DOHH2 (cell line): ENCODE measurements at regions not wholly inside any gene's neighbourhood (a gene's known extent, or its start where the extent isn't known, plus 50 kb on each side); places are given as distances from the start of the nearest gene placed in this dataset.

Source experiments
- H3F3A ChIP-seq: fragments of 200-600 bp; sonication (generic), shearing (Covaris generic); 2 replicates; pipeline ENCODE4 v1.6.0; 2016; ENCODE audit warnings: antibody characterized with exemption, mild to moderate bottlenecking; ENCODE audit not compliant: control insufficient read depth, insufficient read depth
- H3K27ac ChIP-seq: fragments of 200-600 bp; sonication (generic); 2 replicates; pipeline ENCODE4 v1.5.1; 2014; ENCODE audit warnings: low read depth, mild to moderate bottlenecking, low read length, moderate library complexity
- H3K27me3 ChIP-seq: fragments of 200-600 bp; sonication (generic); 2 replicates; pipeline ENCODE4 v1.6.1; 2014; ENCODE audit warnings: mild to moderate bottlenecking, low read length, mixed read lengths; ENCODE audit not compliant: control insufficient read depth
- H3K36me3 ChIP-seq: fragments of 200-600 bp; sonication (generic); 2 replicates; pipeline ENCODE4 v1.6.1; 2014; ENCODE audit warnings: mild to moderate bottlenecking, low read length, moderate library complexity, mixed read lengths; ENCODE audit not compliant: control insufficient read depth
- H3K4me1 ChIP-seq: fragments of 200-600 bp; sonication (generic); 2 replicates; pipeline ENCODE4 v1.6.1; 2014; ENCODE audit warnings: mild to moderate bottlenecking, low read length, mixed read lengths; ENCODE audit not compliant: control insufficient read depth
- H3K4me2 ChIP-seq: fragments of 200-600 bp; sonication (generic); 2 replicates; pipeline ENCODE4 v1.6.0; 2014; ENCODE audit warnings: mild to moderate bottlenecking, low read length, moderate library complexity
- H3K4me3 ChIP-seq: fragments of 200-600 bp; sonication (generic); 2 replicates; pipeline ENCODE4 v1.5.1; 2014; ENCODE audit warnings: mild to moderate bottlenecking, low read length, mixed read lengths
- H3K79me2 ChIP-seq: fragments of 200-600 bp; sonication (generic); 2 replicates; pipeline ENCODE4 v1.6.1; 2014; ENCODE audit warnings: mild to moderate bottlenecking, low read length, mixed read lengths; ENCODE audit not compliant: control insufficient read depth
- H3K9me2 ChIP-seq: fragments of 200-600 bp; sonication (generic); replicated peaks from 2 replicates; pipeline ENCODE4 v1.6.1; 2014; ENCODE audit warnings: mild to moderate bottlenecking, low read length, mixed read lengths; ENCODE audit not compliant: control insufficient read depth
- H3K9me3 ChIP-seq: fragments of 200-600 bp; sonication (generic); 2 replicates; pipeline ENCODE4 v1.6.1; 2014; ENCODE audit warnings: antibody characterized with exemption, low read length, mixed read lengths; ENCODE audit not compliant: control insufficient read depth, insufficient read depth
- H4K20me1 ChIP-seq: fragments of 200-600 bp; sonication (generic); 2 replicates; pipeline ENCODE4 v1.6.0; 2014; ENCODE audit warnings: low read depth, mild to moderate bottlenecking, antibody characterized with exemption, low read length, moderate library complexity; ENCODE audit not compliant: control insufficient read depth, insufficient read depth
- EZH2phosphoT487 ChIP-seq: fragments of 200-600 bp; sonication (generic); IDR thresholded peaks from 2 replicates; pipeline ENCODE4 v1.6.1; 2017; ENCODE audit warnings: borderline replicate concordance, mild to moderate bottlenecking, antibody characterized with exemption, low read length, moderate library complexity, mixed read lengths
- TF ChIP-seq, protein P1 (sequence below): fragments of 200-600 bp; sonication (generic); IDR thresholded peaks from one replicate; pipeline ENCODE4 v1.5.1; 2014; ENCODE audit warnings: antibody characterized with exemption, mild to moderate bottlenecking, low read depth, low read length; ENCODE audit not compliant: poor library complexity, severe bottlenecking

DNA sequence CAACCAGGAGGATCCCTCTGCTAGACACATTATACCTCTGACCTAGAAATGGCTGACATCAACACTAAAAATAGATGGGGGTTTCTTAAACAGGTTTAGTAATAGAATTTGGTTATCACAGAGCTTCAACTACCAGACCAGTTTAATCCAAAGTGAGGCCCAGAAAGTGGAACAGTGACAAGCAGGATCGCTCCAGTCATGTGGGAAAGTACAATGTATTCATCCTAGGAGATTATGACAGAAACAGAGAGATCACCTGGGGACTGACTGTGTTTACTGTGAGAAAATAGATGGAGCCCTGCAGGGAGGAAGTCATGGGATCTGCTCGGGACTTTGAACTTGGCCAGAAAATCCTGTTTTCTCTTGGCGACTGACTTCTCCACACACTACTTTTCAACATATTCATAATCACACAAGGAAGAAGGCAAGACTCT, 238.7 kb upstream of the SOX4 start:
- no peaks in the 10 kb centered on the region for H3K79me2 ChIP-seq
- no peaks in the 10 kb centered on the region for H3K36me3 ChIP-seq
- H3K27me3 ChIP-seq: no peaks in the 10 kb centered on the region
- no peaks in the 10 kb centered on the region for H3K4me1 ChIP-seq
- no peaks in the 10 kb centered on the region for H3K9me3 ChIP-seq
- no peak overlapping the region for H3K27ac ChIP-seq
- H3K4me2 ChIP-seq: no peak overlapping the region
- H4K20me1 ChIP-seq: no peaks in the 10 kb centered on the region
- no peaks in the 10 kb centered on the region for H3F3A ChIP-seq
- H3K4me3 ChIP-seq: no peak overlapping the region
- no peaks in the 10 kb centered on the region for H3K9me2 ChIP-seq
- TF ChIP-seq, protein P1, sequence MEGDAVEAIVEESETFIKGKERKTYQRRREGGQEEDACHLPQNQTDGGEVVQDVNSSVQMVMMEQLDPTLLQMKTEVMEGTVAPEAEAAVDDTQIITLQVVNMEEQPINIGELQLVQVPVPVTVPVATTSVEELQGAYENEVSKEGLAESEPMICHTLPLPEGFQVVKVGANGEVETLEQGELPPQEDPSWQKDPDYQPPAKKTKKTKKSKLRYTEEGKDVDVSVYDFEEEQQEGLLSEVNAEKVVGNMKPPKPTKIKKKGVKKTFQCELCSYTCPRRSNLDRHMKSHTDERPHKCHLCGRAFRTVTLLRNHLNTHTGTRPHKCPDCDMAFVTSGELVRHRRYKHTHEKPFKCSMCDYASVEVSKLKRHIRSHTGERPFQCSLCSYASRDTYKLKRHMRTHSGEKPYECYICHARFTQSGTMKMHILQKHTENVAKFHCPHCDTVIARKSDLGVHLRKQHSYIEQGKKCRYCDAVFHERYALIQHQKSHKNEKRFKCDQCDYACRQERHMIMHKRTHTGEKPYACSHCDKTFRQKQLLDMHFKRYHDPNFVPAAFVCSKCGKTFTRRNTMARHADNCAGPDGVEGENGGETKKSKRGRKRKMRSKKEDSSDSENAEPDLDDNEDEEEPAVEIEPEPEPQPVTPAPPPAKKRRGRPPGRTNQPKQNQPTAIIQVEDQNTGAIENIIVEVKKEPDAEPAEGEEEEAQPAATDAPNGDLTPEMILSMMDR: no peak
- TF ChIP-seq EZH2phosphoT487: no peak

DNA sequence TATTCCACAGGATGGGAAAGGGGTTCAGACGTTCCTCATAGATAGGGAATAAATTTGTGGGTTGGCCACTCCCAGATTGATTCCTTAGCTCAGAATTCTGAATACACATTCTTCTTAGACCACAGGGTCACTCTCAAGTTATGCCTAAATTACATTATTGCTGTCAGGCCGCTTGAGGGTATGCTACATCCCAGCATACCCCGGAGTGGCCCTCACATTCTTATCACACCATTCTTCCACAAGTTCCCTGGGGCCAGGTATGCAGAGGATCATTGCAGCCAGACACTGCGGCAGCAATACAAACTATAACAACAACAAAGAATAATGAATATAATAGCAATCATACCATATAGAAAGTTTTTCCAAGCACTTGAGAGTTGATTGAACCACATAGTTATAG, 237.9 kb upstream of the SOX4 start:
- no peaks in the 10 kb centered on the region for H3K9me2 ChIP-seq
- no peaks in the 10 kb centered on the region for H4K20me1 ChIP-seq
- no peak overlapping the region for H3K27ac ChIP-seq
- no peaks in the 10 kb centered on the region for H3K79me2 ChIP-seq
- H3F3A ChIP-seq: no peaks in the 10 kb centered on the region
- no peaks in the 10 kb centered on the region for H3K36me3 ChIP-seq
- H3K4me1 ChIP-seq: no peaks in the 10 kb centered on the region
- H3K4me2 ChIP-seq: no peak overlapping the region
- H3K27me3 ChIP-seq: no peaks in the 10 kb centered on the region
- no peak for TF ChIP-seq EZH2phosphoT487
- no peaks in the 10 kb centered on the region for H3K9me3 ChIP-seq
- H3K4me3 ChIP-seq: no peak overlapping the region

DNA sequence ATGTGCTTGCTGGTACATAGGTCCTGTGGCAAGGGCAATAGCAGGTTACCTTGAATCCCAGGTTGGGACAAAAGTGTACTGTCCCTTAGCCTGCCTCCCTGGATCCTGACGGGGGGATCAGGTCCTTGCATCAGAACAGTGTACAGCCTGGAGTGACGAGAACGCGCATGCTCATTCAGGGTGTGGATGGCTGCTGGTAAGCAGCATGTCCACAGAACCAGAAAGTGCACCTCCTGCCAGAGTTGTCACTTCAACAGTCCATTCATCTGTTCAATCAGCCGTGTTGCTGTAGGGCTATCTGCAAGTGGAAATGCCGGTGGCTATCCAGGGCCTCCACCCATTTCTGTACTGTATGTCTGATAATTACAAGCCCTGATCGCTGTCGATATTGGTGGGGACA, 236.3 kb upstream of the SOX4 start:
- H3K79me2 ChIP-seq: no peaks in the 10 kb centered on the region
- no peaks in the 10 kb centered on the region for H3K9me3 ChIP-seq
- TF ChIP-seq, protein P1: no peak
- no peak for TF ChIP-seq EZH2phosphoT487
- no peaks in the 10 kb centered on the region for H3K27me3 ChIP-seq
- H4K20me1 ChIP-seq: no peaks in the 10 kb centered on the region
- no peaks in the 10 kb centered on the region for H3K9me2 ChIP-seq
- no peaks in the 10 kb centered on the region for H3K36me3 ChIP-seq
- no peak overlapping the region for H3K27ac ChIP-seq
- H3K4me1 ChIP-seq: no peaks in the 10 kb centered on the region
- H3K4me3 ChIP-seq: no peak overlapping the region
- H3K4me2 ChIP-seq: no peak overlapping the region
- no peaks in the 10 kb centered on the region for H3F3A ChIP-seq

DNA sequence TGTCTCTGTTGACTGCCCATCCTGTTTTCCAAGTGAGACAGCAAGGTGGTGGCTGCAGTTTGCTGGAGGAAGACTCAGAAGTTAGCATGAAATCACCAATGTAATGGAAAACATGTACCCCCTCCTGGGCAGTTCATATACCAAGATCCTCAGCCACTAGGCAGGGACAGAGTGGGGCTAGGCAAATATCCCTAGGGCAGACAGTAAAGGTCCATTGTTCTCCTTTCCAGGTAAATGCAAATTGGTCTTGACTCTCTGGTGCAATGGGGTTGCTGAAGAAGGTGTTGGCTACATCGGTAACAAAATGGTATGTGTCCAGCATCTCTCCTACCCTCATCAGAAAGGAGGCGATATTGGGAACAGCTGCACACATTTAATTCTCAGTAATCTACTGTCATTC, 233.6 kb upstream of the SOX4 start:
- no peaks in the 10 kb centered on the region for H3K79me2 ChIP-seq
- no peak overlapping the region for H3K4me2 ChIP-seq
- TF ChIP-seq, protein P1: no peak
- no peak for TF ChIP-seq EZH2phosphoT487
- H3K4me1 ChIP-seq: no peaks in the 10 kb centered on the region
- no peak overlapping the region for H3K27ac ChIP-seq
- no peaks in the 10 kb centered on the region for H3K36me3 ChIP-seq
- no peaks in the 10 kb centered on the region for H3K9me2 ChIP-seq
- no peaks in the 10 kb centered on the region for H4K20me1 ChIP-seq
- H3K9me3 ChIP-seq: no peaks in the 10 kb centered on the region
- H3K27me3 ChIP-seq: no peaks in the 10 kb centered on the region
- H3K4me3 ChIP-seq: no peak overlapping the region
- no peaks in the 10 kb centered on the region for H3F3A ChIP-seq
